Inflammatory macrophage treated with lipopolysaccharide for 4 hours (primary cell): ENCODE measurements at regions not wholly inside any gene's neighbourhood (a gene's known extent, or its start where the extent isn't known, plus 50 kb on each side); places are given as distances from the start of the nearest gene placed in this dataset.

Experiments
- DNase-seq: peaks from one replicate; pipeline ENCODE4 v3.0.0-alpha.2; 2020

DNA sequence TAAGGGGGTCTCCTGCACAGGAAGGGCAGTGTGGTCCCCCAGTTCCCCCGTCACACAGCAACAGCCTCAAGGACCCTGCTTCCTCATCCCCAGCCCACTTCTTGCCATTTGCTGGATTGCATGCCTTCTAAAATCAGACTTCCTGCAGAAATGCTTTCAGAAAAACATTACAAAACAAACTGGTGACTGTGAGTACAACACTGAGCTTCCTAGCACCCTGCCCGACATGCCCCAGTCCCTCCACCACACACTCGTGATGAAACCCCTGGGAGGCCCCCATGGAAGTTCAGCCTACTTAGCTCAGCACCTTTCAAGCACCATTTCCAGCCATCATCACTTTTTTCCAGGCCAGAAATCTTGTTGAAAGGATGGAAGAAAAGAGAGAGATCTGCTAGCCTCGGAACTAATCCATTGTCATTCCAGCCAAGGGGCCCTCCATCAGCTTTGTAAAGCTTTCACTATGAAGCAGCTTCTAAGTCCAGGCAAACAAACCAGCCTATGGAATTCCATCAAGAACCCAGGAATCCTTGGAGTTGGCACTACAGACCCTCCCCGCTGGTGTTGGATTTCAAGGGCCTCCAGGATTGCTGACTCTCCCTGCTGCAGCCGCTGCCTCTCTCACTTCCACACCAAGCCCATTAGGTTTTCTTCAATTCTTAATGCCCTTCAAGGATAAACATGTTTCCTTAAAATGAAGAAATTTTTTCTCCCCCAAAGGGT lies 114.6 kb downstream of the C5orf15 start:
- DNase-seq, result peak; percentile 75

- DNase-seq, result peak; percentile 45
Measured at GRCh38 chr5:133851521-133851920, 116.9 kb downstream of the C5orf15 start.

- no peak for DNase-seq
Measured at GRCh38 chr5:133850811-133851210, 117.6 kb downstream of the C5orf15 start.

DNA sequence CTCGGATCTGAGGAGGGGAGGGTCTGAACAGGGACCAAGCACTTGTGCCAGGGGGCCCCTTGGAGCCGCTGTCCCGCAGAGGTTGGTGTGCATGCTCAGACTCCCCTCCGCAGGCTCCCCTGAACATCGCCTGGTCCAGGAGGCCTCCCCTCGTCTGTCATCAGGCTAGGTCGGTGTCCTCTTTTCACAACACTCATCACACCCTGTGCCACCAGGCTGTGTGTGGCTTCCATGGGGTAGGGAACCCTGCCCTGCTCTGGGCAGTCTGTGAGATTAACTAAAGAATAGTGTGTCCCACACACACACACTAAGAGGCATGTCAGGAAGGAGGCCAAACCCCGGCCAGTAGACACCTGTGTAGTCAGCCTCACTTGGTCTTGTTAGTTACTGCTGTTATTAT lies 119.3 kb downstream of the C5orf15 start:
- no peak for DNase-seq

DNA sequence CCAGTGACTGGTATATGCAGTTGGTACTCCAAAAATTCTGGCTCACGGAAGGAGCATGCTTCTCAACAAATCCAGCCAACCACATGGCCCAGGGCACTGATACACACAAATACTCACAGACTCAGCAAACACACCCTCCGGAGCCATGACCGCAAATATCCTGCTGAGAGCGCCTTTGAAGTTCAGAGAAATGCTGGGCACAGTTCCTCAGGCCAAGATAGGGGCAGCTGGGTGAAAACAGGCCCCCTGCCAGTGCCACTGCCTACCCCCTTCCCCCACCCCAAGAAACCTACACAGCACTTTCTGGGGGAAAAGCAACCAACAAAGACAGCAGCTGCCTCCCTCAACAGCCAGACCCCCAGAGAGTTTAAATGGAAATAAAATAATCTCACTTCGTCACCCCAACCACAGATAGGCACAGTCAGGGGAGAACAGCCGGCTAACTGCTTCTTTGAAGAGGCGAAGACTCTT lies 120.0 kb downstream of the C5orf15 start:
- no peak for DNase-seq

- DNase-seq, result no peak
Measured at GRCh38 chr5:133847886-133848285, 120.5 kb downstream of the C5orf15 start.

GRCh38 chr5:133847301-133847700 lies 121.1 kb downstream of the C5orf15 start:
- no peak for DNase-seq

- DNase-seq, result peak; percentile 6
Measured at GRCh38 chr5:133846478-133847226, 121.8 kb downstream of the C5orf15 start.

DNA sequence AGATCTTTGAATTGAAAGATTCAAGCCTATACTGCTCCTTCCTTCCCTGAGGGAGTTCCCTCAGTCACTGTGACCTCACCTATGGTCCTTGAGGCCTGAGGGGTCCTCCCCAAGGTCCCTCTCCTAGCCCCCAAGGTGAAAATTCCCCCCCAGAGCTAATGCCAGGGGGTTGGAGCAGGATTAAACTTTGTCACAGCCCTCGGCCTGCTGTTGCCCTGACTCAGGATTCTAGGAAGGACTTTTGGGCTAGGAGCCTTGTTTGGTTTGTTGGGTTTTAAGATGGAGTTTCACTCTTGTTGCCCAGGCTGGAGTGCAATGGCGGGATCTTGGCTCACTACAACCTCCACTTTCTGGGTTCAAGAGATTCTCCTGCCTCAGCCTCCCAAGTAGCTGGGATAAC lies 123.2 kb downstream of the C5orf15 start:
- no peak for DNase-seq

DNA sequence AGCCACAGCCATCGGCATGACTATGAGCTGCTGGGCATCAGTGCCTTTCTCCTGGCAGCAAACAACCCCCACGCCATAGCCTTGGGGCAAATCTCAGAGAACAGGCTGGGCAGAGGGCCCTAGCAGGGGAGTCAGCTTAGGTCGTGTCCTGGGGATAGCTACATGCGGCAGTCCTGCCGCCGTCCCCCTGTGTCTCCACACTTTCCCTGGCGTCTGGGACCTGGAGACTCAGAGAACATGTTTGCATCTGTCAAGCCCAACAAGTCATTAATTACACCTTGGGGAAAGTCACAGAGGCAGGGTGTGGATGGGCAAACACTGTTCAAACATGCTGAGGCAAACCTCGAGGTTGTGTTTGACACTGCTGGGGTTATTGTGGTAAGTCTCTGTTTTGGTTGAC lies 123.6 kb downstream of the C5orf15 start:
- DNase-seq, result no peak

- DNase-seq, result no peak
Measured at GRCh38 chr5:133843911-133844310, 124.5 kb downstream of the C5orf15 start.

DNA sequence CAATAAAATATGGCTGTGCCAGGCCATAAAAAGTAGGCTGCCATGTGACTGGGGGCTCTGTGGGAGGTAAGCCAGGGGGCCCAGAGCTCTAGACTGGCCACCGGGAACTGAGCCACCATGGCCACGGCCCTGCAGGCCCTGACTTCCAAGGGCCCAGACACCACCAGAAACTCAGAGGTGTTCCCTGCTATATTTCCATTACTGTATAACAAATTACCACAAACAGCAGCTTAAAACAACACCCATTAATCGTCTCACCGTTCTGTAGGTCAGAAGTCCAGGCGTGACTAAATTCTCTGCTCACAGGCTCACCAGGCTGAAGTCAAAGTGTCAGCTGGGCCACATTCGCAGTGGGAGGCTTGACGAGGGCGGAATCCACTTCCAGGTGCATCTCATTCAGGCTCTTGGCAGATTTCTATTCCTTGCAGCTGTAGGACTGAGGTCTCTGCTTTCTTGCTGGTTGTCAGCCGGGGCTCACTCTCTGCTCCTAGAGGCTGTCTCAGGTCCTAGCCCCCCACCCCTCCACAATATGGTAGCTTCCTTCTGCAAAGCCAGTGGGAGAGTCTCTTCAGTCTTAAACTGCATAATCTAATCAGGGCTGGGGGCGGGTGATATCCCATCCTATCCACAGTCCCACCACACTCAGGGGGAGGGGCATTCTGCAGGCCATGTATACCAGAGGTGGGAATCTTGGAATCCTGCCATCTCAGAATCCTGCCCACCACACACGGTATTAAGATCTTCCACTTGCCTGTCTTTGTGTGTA lies 125.4 kb downstream of the C5orf15 start:
- DNase-seq, result no peak

DNA sequence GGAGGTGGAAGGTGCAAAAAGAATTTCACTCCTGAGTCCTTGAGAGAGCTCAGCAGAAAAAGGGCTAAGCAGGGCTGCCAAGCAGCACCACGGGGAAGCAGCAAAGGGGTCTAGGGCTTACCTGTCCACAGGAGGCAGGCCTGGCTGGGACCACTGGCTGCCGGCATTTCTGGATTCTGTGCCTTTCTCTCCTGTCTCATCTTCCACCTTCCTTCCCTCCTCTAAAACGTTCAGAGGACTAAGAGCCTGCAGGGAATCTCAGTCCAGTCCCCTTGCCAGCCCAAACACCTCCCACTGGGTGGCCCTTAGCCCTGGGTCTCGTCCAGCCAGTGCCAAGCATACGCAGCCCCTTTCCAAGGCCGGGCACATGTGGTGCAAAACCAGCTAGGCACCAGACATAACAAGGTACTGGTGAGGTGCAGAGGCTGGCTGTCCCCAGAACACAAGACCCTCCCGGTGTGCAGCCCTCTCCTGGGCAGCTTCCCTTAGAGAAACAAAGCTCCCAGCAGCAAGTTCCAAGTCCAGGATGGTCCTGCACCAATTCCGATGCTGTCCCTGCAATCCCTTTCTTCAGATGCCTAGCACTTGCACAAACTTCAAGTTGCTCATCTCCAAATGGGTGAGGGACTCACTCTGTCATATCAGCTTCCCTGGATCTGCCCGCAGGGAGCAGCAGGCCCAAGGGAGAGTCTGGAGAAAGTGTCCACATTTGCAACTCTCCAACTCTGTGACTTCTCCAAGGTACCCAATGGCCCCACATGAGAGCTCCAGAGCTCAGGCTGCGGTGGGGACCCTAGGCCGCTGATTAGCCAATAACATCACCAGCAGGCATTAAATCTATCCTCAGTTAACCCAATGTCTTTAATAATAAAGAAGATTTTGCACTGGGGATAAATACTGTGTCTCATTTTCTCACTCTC lies 126.3 kb downstream of the C5orf15 start:
- no peak for DNase-seq

GRCh38 chr5:133840168-133840567 lies 128.3 kb downstream of the C5orf15 start:
- DNase-seq, result no peak

GRCh38 chr5:133839721-133840120 lies 128.7 kb downstream of the C5orf15 start:
- DNase-seq, result no peak

GRCh38 chr5:133839090-133839489 lies 129.3 kb downstream of the C5orf15 start:
- no peak for DNase-seq

DNA sequence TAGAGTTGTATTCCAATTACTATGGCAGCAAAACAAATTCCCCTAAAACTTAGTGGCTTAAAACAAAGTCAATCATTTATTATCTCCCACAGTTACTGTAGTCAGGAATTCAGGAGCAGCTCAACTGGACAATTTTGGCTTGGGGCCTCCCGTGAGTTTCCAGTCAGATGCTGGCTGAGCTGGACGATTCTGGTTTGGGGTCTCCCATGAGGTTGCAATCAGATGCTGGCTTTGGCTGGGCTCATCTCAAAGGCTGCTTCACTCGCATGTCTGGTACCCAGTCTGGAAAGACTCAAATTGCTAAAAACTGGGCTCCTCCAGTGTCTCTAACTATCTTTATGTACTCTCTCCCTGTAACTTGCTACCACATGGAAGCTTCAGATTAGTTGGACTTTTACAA lies 130.1 kb downstream of the C5orf15 start:
- no peak for DNase-seq

DNA sequence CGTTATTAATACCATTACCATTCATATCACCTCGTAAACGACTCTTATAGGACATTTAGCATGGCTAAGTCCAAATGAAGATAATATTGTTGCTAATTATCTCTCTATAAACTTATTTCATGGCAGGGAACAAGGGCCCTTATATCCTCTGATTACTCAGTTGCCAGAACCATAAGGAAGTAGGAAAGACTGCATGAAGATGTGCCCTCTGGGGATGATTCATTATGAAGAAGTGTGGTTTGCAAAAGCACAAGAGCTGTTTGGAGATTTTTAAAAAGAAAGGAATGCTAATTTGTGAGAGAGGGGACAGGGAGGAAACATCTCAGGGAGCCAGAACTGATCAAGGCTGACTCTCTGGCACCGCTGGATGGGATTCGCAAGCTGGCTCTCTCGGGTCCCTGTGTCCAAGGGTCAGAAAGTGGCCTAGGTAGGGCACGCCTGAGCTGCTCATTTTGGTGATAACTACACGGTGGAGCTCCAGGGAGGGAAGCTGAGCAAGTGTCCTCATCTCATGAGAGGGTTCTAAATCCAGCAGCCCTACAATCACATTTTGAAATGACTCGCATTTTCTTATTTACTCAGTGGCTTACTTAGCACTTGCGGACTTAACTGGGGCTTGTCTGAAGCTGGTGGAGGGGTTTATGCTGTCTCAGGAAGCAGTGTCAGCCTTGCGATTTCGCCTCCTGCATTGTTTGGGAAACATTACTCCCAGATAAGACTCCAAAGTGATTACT lies 136.8 kb downstream of the C5orf15 start:
- no peak for DNase-seq

GRCh38 chr5:133830911-133831310 lies 137.5 kb downstream of the C5orf15 start:
- no peak for DNase-seq

GRCh38 chr5:133830281-133830680 lies 138.1 kb downstream of the C5orf15 start:
- DNase-seq, result no peak

GRCh38 chr5:133829786-133830185 lies 138.6 kb downstream of the C5orf15 start:
- no peak for DNase-seq

GRCh38 chr5:133828722-133829121 lies 139.7 kb downstream of the C5orf15 start:
- no peak for DNase-seq
